HEK293 (cell line): ENCODE measurements at regions not wholly inside any gene's neighbourhood (a gene's known extent, or its start where the extent isn't known, plus 50 kb on each side); places are given as distances from the start of the nearest gene placed in this dataset.

Source experiments
- CTCF ChIA-PET: fragments of 350-600 bp; formaldehyde crosslinking; extraction: SDS; loops from one replicate; lab custom pipeline; 2021; ENCODE audit warnings: antibody characterized with exemption; lab: Yijun Ruan, JAX
- POLR2A ChIA-PET: fragments of 300-600 bp; formaldehyde crosslinking; extraction: SDS; loops from one replicate; lab custom pipeline; 2020; ENCODE audit warnings: antibody characterized with exemption, inconsistent platforms; lab: Yijun Ruan, JAX
- H3K27ac ChIP-seq: fragments of 200-500 bp; sonication (Bioruptor generic); 2 replicates; pipeline ENCODE4 v1.5.1; 2014; ENCODE audit warnings: low read depth, low read length, control low read depth, inconsistent platforms; ENCODE audit errors: extremely low read depth
- H3K36me3 ChIP-seq, 2 experiments: fragments of 200-500 bp in 1 of 2; sonication (Bioruptor generic) in 1 of 2; 1 replicate in 1 of 2; 2 replicates in 1 of 2; pipeline ENCODE4 v1.5.1; 2014 to 2017; ENCODE audit warnings: inconsistent platforms in 2 of 2, low read length in 2 of 2; ENCODE audit not compliant: control insufficient read depth in 2 of 2, insufficient read depth in 1 of 2
- H3K4me1 ChIP-seq: fragments of 200-500 bp; sonication (Bioruptor generic); 2 replicates; pipeline ENCODE4 v1.5.1; 2014; ENCODE audit warnings: mild to moderate bottlenecking, low read length, inconsistent platforms; ENCODE audit not compliant: control insufficient read depth, insufficient read depth
- H3K4me3 ChIP-seq: 2 replicates; pipeline ENCODE4 v1.5.1; 2011; ENCODE audit warnings: low read depth, mild to moderate bottlenecking, control low read depth, low read length, moderate library complexity
- H3K9me3 ChIP-seq: fragments of 200-500 bp; sonication (Bioruptor generic); 2 replicates; pipeline ENCODE4 v1.5.1; 2014; ENCODE audit warnings: low read depth, low read length, inconsistent platforms; ENCODE audit not compliant: control insufficient read depth, insufficient read depth
- FEZF1 ChIP-seq: fragments of 450-650 bp; formaldehyde crosslinking; IDR thresholded peaks from 2 replicates; pipeline ENCODE4 v1.5.1; 2016; ENCODE audit warnings: missing biosample characterization, missing genetic modification characterization
- PRDM4 ChIP-seq: fragments of 450-650 bp; formaldehyde crosslinking; IDR thresholded peaks from 2 replicates; pipeline ENCODE4 v1.5.1; 2017; ENCODE audit warnings: missing biosample characterization, missing genetic modification characterization
- PRDM6 ChIP-seq: fragments of 450-650 bp; formaldehyde crosslinking; IDR thresholded peaks from 2 replicates; pipeline ENCODE4 v1.5.1; 2017; ENCODE audit warnings: missing biosample characterization, missing genetic modification characterization
- SETDB1 ChIP-seq: IDR thresholded peaks from one replicate; pipeline ENCODE4 v1.6.1; 2017; ENCODE audit warnings: mild to moderate bottlenecking, low read length, moderate library complexity, mixed read lengths; ENCODE audit not compliant: insufficient read length
- YY2 ChIP-seq: fragments of 450-650 bp; formaldehyde crosslinking; IDR thresholded peaks from 2 replicates; pipeline ENCODE4 v1.5.1; 2016; ENCODE audit warnings: missing biosample characterization, missing genetic modification characterization
- ZEB2 ChIP-seq: fragments of 450-650 bp; formaldehyde crosslinking; IDR thresholded peaks from 2 replicates; pipeline ENCODE4 v1.5.1; 2016; ENCODE audit warnings: missing biosample characterization, missing genetic modification characterization
- ZFP37 ChIP-seq: fragments of 450-650 bp; formaldehyde crosslinking; IDR thresholded peaks from 2 replicates; pipeline ENCODE4 v1.5.1; 2016; ENCODE audit warnings: missing biosample characterization, missing genetic modification characterization
- ZNF133 ChIP-seq: fragments of 450-650 bp; formaldehyde crosslinking; IDR thresholded peaks from 2 replicates; pipeline ENCODE4 v1.5.1; 2016; ENCODE audit warnings: missing biosample characterization, missing genetic modification characterization
- ZNF140 ChIP-seq: fragments of 450-650 bp; formaldehyde crosslinking; IDR thresholded peaks from 2 replicates; pipeline ENCODE4 v1.5.1; 2016; ENCODE audit warnings: missing biosample characterization, missing genetic modification characterization
- ZNF18 ChIP-seq: fragments of 450-650 bp; formaldehyde crosslinking; IDR thresholded peaks from 2 replicates; pipeline ENCODE4 v1.5.1; 2016; ENCODE audit warnings: missing biosample characterization, missing genetic modification characterization
- ZNF24 ChIP-seq: fragments of 450-650 bp; formaldehyde crosslinking; IDR thresholded peaks from 2 replicates; pipeline ENCODE4 v1.5.1; 2016; ENCODE audit warnings: missing biosample characterization, missing genetic modification characterization
- ZNF26 ChIP-seq: fragments of 450-650 bp; formaldehyde crosslinking; IDR thresholded peaks from 2 replicates; pipeline ENCODE4 v1.5.1; 2016; ENCODE audit warnings: missing biosample characterization, missing genetic modification characterization
- ZNF394 ChIP-seq: fragments of 450-650 bp; formaldehyde crosslinking; IDR thresholded peaks from 2 replicates; pipeline ENCODE4 v1.5.1; 2016; ENCODE audit warnings: missing biosample characterization, missing genetic modification characterization, mild to moderate bottlenecking, moderate library complexity, borderline replicate concordance
- ZNF501 ChIP-seq: fragments of 450-650 bp; formaldehyde crosslinking; IDR thresholded peaks from 2 replicates; pipeline ENCODE4 v1.5.1; 2016; ENCODE audit warnings: missing biosample characterization, missing genetic modification characterization
- ZNF510 ChIP-seq: fragments of 450-650 bp; formaldehyde crosslinking; IDR thresholded peaks from 2 replicates; pipeline ENCODE4 v1.5.1; 2018; ENCODE audit warnings: mild to moderate bottlenecking, missing genetic modification characterization, missing biosample characterization; ENCODE audit not compliant: insufficient replicate concordance
- ZNF623 ChIP-seq: fragments of 450-650 bp; formaldehyde crosslinking; IDR thresholded peaks from 2 replicates; pipeline ENCODE4 v1.5.1; 2016; ENCODE audit warnings: missing biosample characterization, missing genetic modification characterization
- ZNF664 ChIP-seq: fragments of 450-650 bp; formaldehyde crosslinking; IDR thresholded peaks from 2 replicates; pipeline ENCODE4 v1.5.1; 2016; ENCODE audit warnings: missing biosample characterization, missing genetic modification characterization
- ZNF791 ChIP-seq: fragments of 450-650 bp; formaldehyde crosslinking; IDR thresholded peaks from 2 replicates; pipeline ENCODE4 v1.5.1; 2016; ENCODE audit warnings: missing biosample characterization, missing genetic modification characterization
- ZSCAN5A ChIP-seq: fragments of 450-650 bp; formaldehyde crosslinking; IDR thresholded peaks from 2 replicates; pipeline ENCODE4 v1.5.1; 2016; ENCODE audit warnings: missing biosample characterization, missing genetic modification characterization

GRCh38 chr5:124923131-124923530 lies 176.7 kb upstream of the ZNF608 start:
- ChIA-PET CTCF (interaction anchor here (0.6 kb wide), 1 partner anchor 235 kb away, joined by 3 read pairs; no protein-coding TSS in a partner anchor), POLR2A (no interaction called here)
- peaks cover 13% of the 10 kb centered on the region for H3K4me1 ChIP-seq

GRCh38 chr5:124924729-124925128 lies 178.3 kb upstream of the ZNF608 start:
- Histone ChIP-seq H3K9me3 (no peaks in the 10 kb centered on the region), H3K27ac (no peak overlapping the region), H3K36me3 (no peaks in the 10 kb centered on the region), H3K4me3 (no peak overlapping the region), H3K4me1 (peaks cover 13% of the 10 kb centered on the region)
- CTCF ChIA-PET = interaction anchor here (0.6 kb wide), 1 partner anchor 82 kb away, joined by 3 read pairs; no protein-coding TSS in a partner anchor
- no peak for TF ChIP-seq ZNF140 (tag by site-specific recombination)
- peak; percentile 96 for TF ChIP-seq ZNF623 (tag by site-specific recombination)
- POLR2A ChIA-PET = no interaction called here

More at GRCh38 chr5:124923131-124923530, 176.7 kb upstream of the ZNF608 start:
- H3K4me3 ChIP-seq = no peak overlapping the region
- TF ChIP-seq ZNF24 (tag by site-specific recombination) (no peak), SETDB1 (peak; percentile 47), PRDM4 (tag by site-specific recombination) (0 out of 2 replicates have a peak, but pooled peaks have one; percentile 11), ZEB2 (tag by site-specific recombination) (0 out of 2 replicates have a peak, but pooled peaks have one; percentile 31), ZFP37 (no peak), PRDM6 (peak; percentile 77), ZNF501 (peak; percentile 43; the same call in 1 of the 2 replicates), FEZF1 (peak; percentile 38; the same call in 1 of the 2 replicates), ZNF26 (no peak), ZNF18 (tag by site-specific recombination) (peak; percentile 86)
- H3K9me3 ChIP-seq = no peaks in the 10 kb centered on the region
- peak overlapping the region; percentile 19; the same call in 1 of the 2 replicates for H3K27ac ChIP-seq
- no peaks in the 10 kb centered on the region for H3K36me3 ChIP-seq

- H3K36me3 ChIP-seq = no peaks in the 10 kb centered on the region
- TF ChIP-seq ZSCAN5A (no peak), ZNF394 (tag by site-specific recombination) (peak; percentile 14; the same call in 1 of the 2 replicates), ZNF133 (no peak), ZNF510 (tag by site-specific recombination) (peak; percentile 47), YY2 (tag by site-specific recombination) (no peak), ZNF664 (tag by site-specific recombination) (peak; percentile 98), ZNF791 (tag by site-specific recombination) (no peak)
- no peaks in the 10 kb centered on the region for H3K9me3 ChIP-seq
- no peak overlapping the region for H3K27ac ChIP-seq
- ChIA-PET POLR2A (no interaction called here), CTCF (no interaction called here)
- no peak overlapping the region for H3K4me3 ChIP-seq
- H3K4me1 ChIP-seq = peaks cover 6% of the 10 kb centered on the region
Observed at GRCh38 chr5:124927735-124928134, 181.3 kb upstream of the ZNF608 start.
